ENCODE measurements at regions not wholly inside any gene's neighbourhood (a gene's known extent, or its start where the extent isn't known, plus 50 kb on each side); places are given as distances from the start of the nearest gene placed in this dataset.

DNA sequence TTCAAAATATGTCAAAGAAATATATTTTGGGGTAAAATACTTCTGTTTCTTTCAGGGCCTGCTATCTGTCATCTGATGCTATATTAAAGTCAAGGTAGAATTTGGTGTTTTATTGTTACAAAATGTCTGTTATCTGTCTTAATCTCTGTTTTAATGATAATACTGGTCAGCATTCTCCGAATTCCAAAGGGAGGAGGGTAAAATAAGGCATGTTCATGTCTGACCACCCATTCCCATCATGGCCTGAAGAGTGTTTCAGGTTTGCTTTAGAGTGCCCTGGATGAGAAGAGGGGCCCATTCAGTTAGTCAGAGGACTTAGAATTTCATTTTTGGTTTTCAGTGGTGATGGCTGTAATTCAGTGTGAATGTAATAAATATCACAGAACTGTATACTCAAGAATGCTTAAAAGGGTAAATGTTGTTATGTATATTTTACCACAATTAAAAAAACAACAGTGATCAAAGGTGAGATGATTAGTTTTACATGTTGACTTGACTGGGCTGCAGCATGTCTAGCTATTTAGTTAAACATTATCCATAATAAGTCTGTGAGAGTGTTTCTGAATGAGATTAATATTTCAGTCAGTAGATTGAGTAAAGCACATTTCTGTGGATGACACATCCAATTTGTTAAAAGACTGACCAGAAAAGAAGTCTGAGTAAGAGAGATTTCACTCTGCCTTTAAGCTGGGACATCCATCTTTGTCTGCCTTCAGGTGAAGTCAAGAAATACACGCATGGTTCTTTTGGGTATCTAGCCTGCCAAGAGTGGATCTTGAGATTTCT lies 467.9 kb upstream of the SYT4 start:
- Histone ChIP-seq H3K36me3 (ENCODE audit: control insufficient read depth, low read depth, low read length) (no peaks in the 10 kb centered on the region), H3K4me3 (ENCODE audit: low read length) (no peak overlapping the region)

DNA sequence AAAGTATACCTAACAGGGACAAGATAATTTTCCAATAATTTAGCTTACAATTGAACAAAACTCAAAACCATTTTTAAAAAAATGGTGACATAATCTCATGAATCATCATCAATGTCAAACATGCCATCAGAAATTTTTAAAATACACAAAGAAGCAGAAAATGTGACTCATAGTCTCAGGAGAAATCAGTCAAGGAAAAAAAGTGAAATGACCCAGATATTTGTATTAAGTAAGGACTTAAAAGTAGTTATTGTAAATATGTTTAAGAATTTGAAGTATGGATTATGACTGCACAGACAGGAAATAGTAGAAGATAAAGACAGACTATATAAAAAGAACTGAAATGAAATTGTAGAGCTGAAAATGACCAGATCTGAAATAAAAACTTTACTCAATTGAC lies 473.9 kb upstream of the SYT4 start:
- no peak overlapping the region for H3K9ac ChIP-seq (ENCODE audit: low read length)

More for the DNA sequence above, 467.9 kb upstream of the SYT4 start:
- Histone ChIP-seq H3K27me3 (ENCODE audit: control insufficient read depth, insufficient read depth, low read length) (no peaks in the 10 kb centered on the region), H3K9ac (ENCODE audit: low read length) (no peak overlapping the region), H3K9me3 (ENCODE audit: control insufficient read depth, low read depth, low read length) (peaks cover 5% of the 10 kb centered on the region), H3K4me1 (ENCODE audit: control insufficient read depth, low read depth, low read length) (no peaks in the 10 kb centered on the region), H3K27ac (ENCODE audit: low read length) (no peak overlapping the region)

DNA sequence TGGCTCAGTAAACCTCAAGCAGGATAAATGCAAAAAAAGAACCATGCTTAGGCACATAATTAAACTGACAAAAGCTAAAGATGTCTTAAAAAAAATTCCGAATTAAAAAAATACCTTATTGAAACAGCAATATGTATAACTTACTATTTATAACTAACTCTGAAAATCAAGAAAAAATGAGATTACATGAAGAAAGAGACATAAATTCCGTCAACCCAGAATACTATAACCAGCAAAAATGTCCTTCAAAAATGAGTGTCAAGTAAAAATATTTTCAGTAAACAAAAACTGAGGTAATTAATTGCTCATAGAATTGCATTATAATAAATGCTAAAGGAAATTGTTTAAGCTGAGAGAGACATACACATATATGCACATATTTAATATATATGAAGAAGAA lies 474.5 kb upstream of the SYT4 start:
- no peaks in the 10 kb centered on the region for H3K4me1 ChIP-seq (ENCODE audit: control insufficient read depth, low read depth, low read length)
- H3K9me3 ChIP-seq (ENCODE audit: control insufficient read depth, low read depth, low read length): peaks cover 7% of the 10 kb centered on the region
- no peaks in the 10 kb centered on the region for H3K27me3 ChIP-seq (ENCODE audit: control insufficient read depth, insufficient read depth, low read length)
- H3K9ac ChIP-seq (ENCODE audit: low read length): no peak overlapping the region
- no peaks in the 10 kb centered on the region for H3K36me3 ChIP-seq (ENCODE audit: control insufficient read depth, low read depth, low read length)
- H3K27ac ChIP-seq (ENCODE audit: low read length): no peak overlapping the region
- no peak overlapping the region for H3K4me3 ChIP-seq (ENCODE audit: low read length)

More for the DNA sequence above, 473.9 kb upstream of the SYT4 start:
- Histone ChIP-seq H3K27me3 (ENCODE audit: control insufficient read depth, insufficient read depth, low read length) (no peaks in the 10 kb centered on the region), H3K27ac (ENCODE audit: low read length) (no peak overlapping the region), H3K4me1 (ENCODE audit: control insufficient read depth, low read depth, low read length) (no peaks in the 10 kb centered on the region), H3K4me3 (ENCODE audit: low read length) (no peak overlapping the region), H3K36me3 (ENCODE audit: control insufficient read depth, low read depth, low read length) (no peaks in the 10 kb centered on the region), H3K9me3 (ENCODE audit: control insufficient read depth, low read depth, low read length) (peaks cover 8% of the 10 kb centered on the region)

DNA sequence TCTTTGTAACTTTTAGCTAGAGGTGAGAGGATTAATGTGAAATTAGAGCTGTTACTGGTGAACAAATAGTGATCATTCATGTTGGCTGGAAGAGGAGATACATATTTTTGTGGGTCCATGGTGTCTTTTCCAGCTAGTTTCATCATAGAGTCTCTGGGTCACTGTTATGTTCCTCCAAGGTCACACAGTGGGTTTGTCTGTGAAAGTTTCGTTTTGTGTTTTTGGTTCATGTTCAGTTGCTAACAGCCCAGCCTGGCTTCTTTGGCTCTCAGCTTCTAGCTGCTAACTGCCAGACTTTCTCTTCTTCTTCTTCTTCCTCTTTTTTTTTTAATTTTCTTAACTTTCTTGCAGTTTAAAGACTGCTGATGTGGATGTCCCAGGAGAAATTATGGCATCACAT lies 480.0 kb upstream of the SYT4 start:
- Histone ChIP-seq H3K9ac (ENCODE audit: low read length) (no peak overlapping the region), H3K9me3 (ENCODE audit: control insufficient read depth, low read depth, low read length) (no peaks in the 10 kb centered on the region), H3K27ac (ENCODE audit: low read length) (no peak overlapping the region), H3K27me3 (ENCODE audit: control insufficient read depth, insufficient read depth, low read length) (no peaks in the 10 kb centered on the region), H3K4me3 (ENCODE audit: low read length) (no peak overlapping the region), H3K4me1 (ENCODE audit: control insufficient read depth, low read depth, low read length) (peaks cover 14% of the 10 kb centered on the region), H3K36me3 (ENCODE audit: control insufficient read depth, low read depth, low read length) (no peaks in the 10 kb centered on the region)

DNA sequence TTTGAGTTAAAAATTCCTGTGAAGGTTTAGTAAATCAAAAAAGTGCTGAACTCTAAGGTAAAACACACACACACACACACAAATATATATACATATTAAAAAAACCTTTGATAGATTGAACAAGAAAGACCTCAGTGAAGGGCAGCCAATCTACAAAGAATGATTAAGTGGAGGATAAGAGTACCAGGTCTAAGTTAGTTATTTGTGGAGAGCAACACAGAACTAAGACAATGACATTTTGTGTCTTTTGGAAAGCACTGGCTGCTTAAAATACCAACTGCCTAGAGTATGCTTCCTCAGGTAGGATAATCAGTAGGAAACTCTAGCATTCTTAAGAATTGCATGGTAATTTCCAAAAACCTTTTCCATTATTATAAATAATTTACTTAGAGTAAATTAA lies 481.4 kb upstream of the SYT4 start:
- Histone ChIP-seq H3K27ac (ENCODE audit: low read length) (no peak overlapping the region), H3K4me3 (ENCODE audit: low read length) (no peak overlapping the region), H3K9me3 (ENCODE audit: control insufficient read depth, low read depth, low read length) (no peaks in the 10 kb centered on the region), H3K36me3 (ENCODE audit: control insufficient read depth, low read depth, low read length) (no peaks in the 10 kb centered on the region), H3K4me1 (ENCODE audit: control insufficient read depth, low read depth, low read length) (peaks cover 14% of the 10 kb centered on the region), H3K27me3 (ENCODE audit: control insufficient read depth, insufficient read depth, low read length) (no peaks in the 10 kb centered on the region), H3K9ac (ENCODE audit: low read length) (no peak overlapping the region)

DNA sequence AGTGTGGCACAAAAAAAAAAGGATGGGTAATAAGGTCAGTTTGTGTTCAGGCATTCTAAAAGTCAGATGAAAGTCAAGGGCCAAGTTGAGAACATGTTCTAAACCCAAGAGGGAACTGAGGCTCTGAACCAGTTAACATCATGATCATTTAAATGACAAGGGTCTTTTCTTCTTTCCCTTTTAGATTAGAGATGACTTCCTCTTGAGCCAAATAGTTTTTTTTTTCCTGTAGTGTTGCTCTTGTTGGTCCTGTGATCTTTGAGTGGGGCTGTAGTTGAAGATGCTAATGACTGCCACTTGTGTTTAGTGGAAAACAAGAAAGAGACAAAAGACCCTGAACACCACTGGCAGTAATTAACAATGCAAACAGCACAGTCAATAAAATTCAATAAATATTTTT lies 482.7 kb upstream of the SYT4 start:
- no peak overlapping the region for H3K27ac ChIP-seq (ENCODE audit: low read length)
- H3K36me3 ChIP-seq (ENCODE audit: control insufficient read depth, low read depth, low read length): no peaks in the 10 kb centered on the region
- no peak overlapping the region for H3K9ac ChIP-seq (ENCODE audit: low read length)
- no peak overlapping the region for H3K4me3 ChIP-seq (ENCODE audit: low read length)
- H3K4me1 ChIP-seq (ENCODE audit: control insufficient read depth, low read depth, low read length): peaks cover 14% of the 10 kb centered on the region
- peaks cover 2% of the 10 kb centered on the region for H3K9me3 ChIP-seq (ENCODE audit: control insufficient read depth, low read depth, low read length)
- H3K27me3 ChIP-seq (ENCODE audit: control insufficient read depth, insufficient read depth, low read length): no peaks in the 10 kb centered on the region

DNA sequence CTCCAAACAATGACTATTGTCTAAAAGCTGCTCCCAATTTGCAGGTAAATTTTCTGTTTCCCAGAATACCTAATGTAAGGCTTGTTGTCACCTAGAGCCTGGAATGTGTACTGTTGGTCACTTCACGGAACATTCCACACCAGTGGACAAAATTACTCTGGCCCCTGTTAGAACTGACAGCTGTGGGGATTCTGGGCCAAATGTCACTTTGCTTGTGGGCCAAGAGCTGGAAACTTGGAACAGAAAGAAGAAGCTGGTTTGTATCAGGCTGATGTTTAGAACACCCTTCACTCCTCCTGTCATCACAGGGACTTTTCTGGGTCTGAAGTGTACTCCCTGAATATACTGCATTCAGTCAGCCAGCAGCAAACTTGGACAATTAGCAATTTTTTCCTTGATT lies 495.6 kb upstream of the SYT4 start:
- peaks cover 5% of the 10 kb centered on the region for H3K4me1 ChIP-seq (ENCODE audit: control insufficient read depth, low read depth, low read length)
- no peaks in the 10 kb centered on the region for H3K36me3 ChIP-seq (ENCODE audit: control insufficient read depth, low read depth, low read length)
- no peak overlapping the region for H3K9ac ChIP-seq (ENCODE audit: low read length)
- no peak overlapping the region for H3K27ac ChIP-seq (ENCODE audit: low read length)
- no peaks in the 10 kb centered on the region for H3K9me3 ChIP-seq (ENCODE audit: control insufficient read depth, low read depth, low read length)
- no peaks in the 10 kb centered on the region for H3K27me3 ChIP-seq (ENCODE audit: control insufficient read depth, insufficient read depth, low read length)
- no peak overlapping the region for H3K4me3 ChIP-seq (ENCODE audit: low read length)

DNA sequence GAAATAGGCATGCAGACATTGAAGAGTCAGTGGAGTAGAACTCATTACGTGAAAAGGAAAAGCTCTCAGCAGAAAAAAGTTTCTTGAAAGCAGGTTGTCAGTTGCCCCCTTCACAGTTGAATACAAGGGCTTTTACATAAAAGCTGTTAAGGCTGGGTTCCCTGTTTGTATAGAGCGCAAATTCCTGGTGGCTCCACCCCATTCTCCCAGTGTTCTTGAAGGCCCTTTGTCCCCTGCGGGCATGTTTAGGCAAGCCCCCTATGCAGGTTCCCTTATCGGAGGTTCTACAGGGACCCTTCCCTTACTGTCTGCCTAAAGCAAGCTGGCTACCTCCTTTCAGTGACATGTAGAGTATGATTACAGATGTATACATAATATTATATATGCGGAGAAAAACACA lies 497.2 kb upstream of the SYT4 start:
- no peak overlapping the region for H3K9ac ChIP-seq (ENCODE audit: low read length)

DNA sequence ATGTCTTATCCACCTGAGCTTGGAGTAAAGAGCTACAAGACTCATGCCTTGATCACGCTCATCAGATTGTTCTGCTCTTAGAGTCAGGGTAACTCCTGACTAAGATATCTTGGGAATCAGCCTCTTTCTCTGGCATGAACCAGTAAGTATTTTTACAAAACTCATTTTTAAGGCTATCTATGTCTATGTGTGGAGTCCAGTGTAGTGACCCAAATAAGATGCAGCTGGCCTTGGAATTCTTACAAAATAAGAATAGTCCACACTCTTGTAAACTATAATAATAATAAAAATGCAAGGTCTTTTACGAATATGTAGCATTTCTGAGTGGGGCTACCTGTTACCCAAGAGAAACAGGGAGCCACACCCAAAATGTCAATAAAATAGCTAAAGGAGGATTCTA lies 498.3 kb upstream of the SYT4 start:
- Histone ChIP-seq H3K4me1 (ENCODE audit: control insufficient read depth, low read depth, low read length) (peaks cover 5% of the 10 kb centered on the region), H3K9me3 (ENCODE audit: control insufficient read depth, low read depth, low read length) (no peaks in the 10 kb centered on the region), H3K4me3 (ENCODE audit: low read length) (no peak overlapping the region), H3K27ac (ENCODE audit: low read length) (no peak overlapping the region), H3K9ac (ENCODE audit: low read length) (no peak overlapping the region), H3K27me3 (ENCODE audit: control insufficient read depth, insufficient read depth, low read length) (no peaks in the 10 kb centered on the region), H3K36me3 (ENCODE audit: control insufficient read depth, low read depth, low read length) (no peaks in the 10 kb centered on the region)

More for the DNA sequence above, 497.2 kb upstream of the SYT4 start:
- no peaks in the 10 kb centered on the region for H3K9me3 ChIP-seq (ENCODE audit: control insufficient read depth, low read depth, low read length)
- no peak overlapping the region for H3K4me3 ChIP-seq (ENCODE audit: low read length)
- peaks cover 5% of the 10 kb centered on the region for H3K4me1 ChIP-seq (ENCODE audit: control insufficient read depth, low read depth, low read length)
- H3K36me3 ChIP-seq (ENCODE audit: control insufficient read depth, low read depth, low read length): no peaks in the 10 kb centered on the region
- no peak overlapping the region for H3K27ac ChIP-seq (ENCODE audit: low read length)
- no peaks in the 10 kb centered on the region for H3K27me3 ChIP-seq (ENCODE audit: control insufficient read depth, insufficient read depth, low read length)

DNA sequence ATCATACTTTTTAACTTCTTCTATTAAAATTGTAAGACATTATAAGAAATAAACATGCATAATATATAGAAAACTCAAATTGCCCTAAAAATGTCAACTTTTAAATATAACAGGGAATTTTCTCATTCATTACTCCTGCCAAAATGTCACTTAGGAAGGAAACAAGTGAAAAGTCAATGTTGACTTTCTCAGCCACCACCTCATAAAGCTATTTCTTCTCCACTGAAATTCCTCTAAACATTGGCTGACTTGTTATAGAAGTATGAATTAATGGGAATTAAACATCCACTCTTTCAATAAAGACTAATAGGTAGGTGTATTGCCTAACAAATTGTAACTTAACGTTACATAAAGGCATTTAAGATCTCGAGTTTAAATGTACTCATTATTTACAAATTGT lies 499.7 kb upstream of the SYT4 start:
- Histone ChIP-seq H3K4me3 (ENCODE audit: low read length) (no peak overlapping the region), H3K27ac (ENCODE audit: low read length) (no peak overlapping the region), H3K27me3 (ENCODE audit: control insufficient read depth, insufficient read depth, low read length) (no peaks in the 10 kb centered on the region)

DNA sequence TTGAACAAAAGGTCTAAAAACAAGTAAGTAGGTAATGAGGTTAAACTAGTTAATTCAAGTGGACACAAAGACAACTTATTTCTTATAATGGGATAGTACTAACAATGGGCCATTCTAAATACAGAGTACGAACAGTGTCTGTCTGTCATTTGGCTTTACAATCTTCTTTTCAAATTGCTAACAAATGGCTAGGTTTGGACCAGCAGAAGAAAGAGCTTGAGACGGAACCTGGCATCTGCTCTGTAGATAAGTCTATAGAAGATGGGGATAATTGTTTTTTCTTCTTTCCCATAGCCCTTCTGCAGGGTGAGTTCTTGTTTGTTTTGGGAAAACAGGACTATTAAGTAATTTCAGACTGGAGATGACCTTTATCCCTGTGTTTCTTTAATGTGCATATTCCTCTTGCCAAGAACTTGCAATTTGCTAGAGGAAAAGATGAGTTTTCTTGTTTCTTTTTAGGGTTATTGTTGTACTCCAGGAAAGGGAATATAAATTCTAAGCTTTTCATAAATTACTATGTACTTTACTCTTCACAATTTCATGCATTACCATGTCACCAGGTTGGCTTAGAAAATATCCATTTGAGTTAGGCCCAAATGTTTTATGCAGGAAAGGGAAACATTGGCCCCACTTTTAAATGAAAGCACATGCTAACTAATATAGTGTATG lies 500.5 kb upstream of the SYT4 start:
- Histone ChIP-seq H3K4me1 (ENCODE audit: control insufficient read depth, low read depth, low read length) (peaks cover 5% of the 10 kb centered on the region), H3K27ac (ENCODE audit: low read length) (no peak overlapping the region), H3K27me3 (ENCODE audit: control insufficient read depth, insufficient read depth, low read length) (no peaks in the 10 kb centered on the region), H3K36me3 (ENCODE audit: control insufficient read depth, low read depth, low read length) (no peaks in the 10 kb centered on the region), H3K4me3 (ENCODE audit: low read length) (no peak overlapping the region), H3K9ac (ENCODE audit: low read length) (no peak overlapping the region), H3K9me3 (ENCODE audit: control insufficient read depth, low read depth, low read length) (no peaks in the 10 kb centered on the region)

More for the DNA sequence above, 499.7 kb upstream of the SYT4 start:
- no peaks in the 10 kb centered on the region for H3K36me3 ChIP-seq (ENCODE audit: control insufficient read depth, low read depth, low read length)
- no peaks in the 10 kb centered on the region for H3K9me3 ChIP-seq (ENCODE audit: control insufficient read depth, low read depth, low read length)
- peaks cover 5% of the 10 kb centered on the region for H3K4me1 ChIP-seq (ENCODE audit: control insufficient read depth, low read depth, low read length)
- no peak overlapping the region for H3K9ac ChIP-seq (ENCODE audit: low read length)

Data from iPS-18a (cell line).